GM18870 (cell line): ENCODE measurements at regions not wholly inside any gene's neighbourhood (a gene's known extent, or its start where the extent isn't known, plus 50 kb on each side); places are given as distances from the start of the nearest gene placed in this dataset.
A peak's percentile ranks its signal among the peaks of the same experiment; 100 is the strongest.

Experiments used
- ATAC-seq: cut with Tn5 transposase; IDR thresholded peaks from one replicate; pipeline ENCODE4 v1.9.1; 2021; ENCODE audit warnings: moderate library complexity; ENCODE audit not compliant: unreplicated experiment

DNA sequence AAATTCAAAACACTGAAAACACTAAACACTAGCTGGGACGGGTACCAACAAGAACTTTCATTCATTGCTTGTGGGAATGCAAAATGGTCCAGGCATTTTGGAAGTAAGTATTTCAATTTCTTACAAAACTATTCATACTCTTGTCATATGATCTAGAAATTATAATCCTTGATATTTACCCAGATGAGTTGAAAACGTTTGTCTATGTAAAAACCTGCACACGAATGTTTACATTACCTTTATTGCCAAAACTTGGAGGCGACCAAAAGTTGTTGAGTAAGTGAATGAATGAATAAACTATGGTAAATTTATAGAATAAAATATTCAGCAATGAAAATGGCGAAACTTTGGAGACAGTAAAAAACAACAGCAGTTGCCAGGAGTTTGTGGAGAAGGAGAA lies 222.1 kb upstream of the EDIL3 start:
- no peak for ATAC-seq

- no peak for ATAC-seq
These were observed 220.6 kb upstream of the EDIL3 start for GRCh38 chr5:84605241-84605640.

GRCh38 chr5:84603568-84604185 lies 219.0 kb upstream of the EDIL3 start:
- ATAC-seq: no peak

DNA sequence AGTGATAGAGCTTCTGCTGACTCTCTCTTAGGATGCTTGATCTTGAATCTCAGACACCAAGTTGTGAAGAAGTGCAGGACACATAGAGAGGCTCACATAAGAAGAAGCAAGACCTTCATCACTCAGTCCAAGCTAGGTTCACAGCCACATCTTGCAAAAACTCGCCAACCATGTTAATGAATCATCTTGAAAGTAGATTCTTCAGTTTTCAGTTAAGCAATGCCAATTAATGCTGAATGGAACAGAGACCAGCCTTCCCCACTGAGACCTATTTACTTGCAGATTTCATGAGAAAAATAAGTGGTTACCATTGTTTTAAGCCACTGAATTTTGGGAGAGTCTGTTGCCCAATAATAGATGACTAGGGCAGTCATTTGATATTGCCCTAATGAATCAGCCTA lies 217.7 kb upstream of the EDIL3 start:
- peak; percentile 61 for ATAC-seq

DNA sequence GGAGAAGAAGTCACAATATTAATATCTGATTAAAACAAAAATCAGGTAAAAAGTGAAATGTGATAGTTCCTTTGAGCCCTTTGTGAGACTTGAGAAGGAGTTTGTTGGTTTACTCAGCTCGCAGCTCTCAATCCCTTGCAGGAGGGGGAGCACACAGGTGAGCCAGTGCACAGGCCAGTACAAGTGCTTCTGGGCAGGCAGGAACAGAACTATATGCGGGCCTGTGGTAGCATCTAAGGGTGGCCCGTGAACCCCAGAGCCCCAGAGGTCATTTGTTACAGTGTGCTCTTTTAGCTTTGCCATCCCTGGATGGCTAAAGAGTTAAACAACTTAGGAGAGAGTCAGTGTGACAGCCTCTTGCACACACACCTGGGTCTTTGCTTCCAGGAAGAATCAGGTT lies 215.3 kb upstream of the EDIL3 start:
- ATAC-seq: no peak

- ATAC-seq: no peak
These were observed 213.2 kb upstream of the EDIL3 start for GRCh38 chr5:84597904-84598303.

DNA sequence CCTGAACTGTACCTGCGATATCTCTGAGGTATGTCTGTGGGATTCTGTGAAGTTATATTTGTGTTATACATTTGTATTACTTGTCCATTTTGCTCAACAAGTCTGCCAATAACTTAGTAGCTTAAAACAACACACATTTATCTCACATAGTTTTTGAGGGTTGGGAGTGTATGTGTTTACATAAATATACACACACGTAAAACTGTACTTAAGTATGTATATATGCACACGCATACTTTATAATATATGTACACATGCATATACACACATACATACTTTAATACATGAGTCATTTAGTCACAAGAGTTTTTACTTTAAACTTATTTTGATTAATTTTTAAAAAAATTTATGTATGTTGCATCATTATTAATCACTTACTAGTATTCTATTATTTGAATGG lies 205.9 kb upstream of the EDIL3 start:
- no peak for ATAC-seq

- ATAC-seq: no peak
These were observed 205.2 kb upstream of the EDIL3 start for GRCh38 chr5:84589926-84590325.

DNA sequence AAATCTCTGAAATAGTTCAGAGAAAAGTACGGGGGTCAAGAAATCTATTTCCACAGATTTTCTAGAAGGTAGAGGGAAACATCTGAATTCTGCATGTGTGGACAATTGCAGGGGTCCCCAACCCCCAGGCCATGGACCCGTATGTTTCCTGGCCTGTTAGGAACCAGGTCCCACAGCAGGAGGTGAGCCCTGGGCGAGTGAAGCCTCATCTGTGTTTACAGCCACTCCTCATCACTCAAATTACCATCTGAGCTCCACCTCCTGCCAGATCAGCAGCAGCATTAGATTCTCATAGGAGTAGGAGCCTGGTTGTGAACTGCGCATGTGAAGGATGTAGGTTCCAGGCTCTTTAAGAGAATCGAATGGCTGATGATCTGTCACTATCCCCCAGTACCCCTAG lies 200.5 kb upstream of the EDIL3 start:
- ATAC-seq: no peak

DNA sequence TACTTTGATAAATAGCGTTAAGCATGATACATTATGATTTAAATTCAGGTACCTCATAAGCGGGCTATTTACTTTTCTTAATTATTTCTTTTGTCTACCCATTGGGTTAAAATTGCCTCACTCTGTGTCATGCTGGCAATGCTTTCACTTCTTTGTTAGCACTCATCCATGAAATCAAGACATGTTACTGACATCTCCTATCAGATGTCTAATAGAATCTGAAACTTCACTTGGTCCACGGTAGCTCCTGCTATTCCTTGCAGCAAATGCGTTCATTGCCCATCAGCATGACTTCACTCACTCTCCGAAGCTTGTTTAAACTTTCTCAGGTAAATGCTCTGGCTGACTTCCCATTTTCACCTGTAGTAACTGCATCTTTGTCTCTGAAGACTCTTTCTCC lies 193.5 kb upstream of the EDIL3 start:
- no peak for ATAC-seq

GRCh38 chr5:84573017-84573712 lies 188.5 kb upstream of the EDIL3 start:
- ATAC-seq: no peak

- no peak for ATAC-seq
These were observed 184.6 kb upstream of the EDIL3 start for GRCh38 chr5:84569307-84569706.

- ATAC-seq: no peak
These were observed 183.5 kb upstream of the EDIL3 start for GRCh38 chr5:84568171-84568570.

DNA sequence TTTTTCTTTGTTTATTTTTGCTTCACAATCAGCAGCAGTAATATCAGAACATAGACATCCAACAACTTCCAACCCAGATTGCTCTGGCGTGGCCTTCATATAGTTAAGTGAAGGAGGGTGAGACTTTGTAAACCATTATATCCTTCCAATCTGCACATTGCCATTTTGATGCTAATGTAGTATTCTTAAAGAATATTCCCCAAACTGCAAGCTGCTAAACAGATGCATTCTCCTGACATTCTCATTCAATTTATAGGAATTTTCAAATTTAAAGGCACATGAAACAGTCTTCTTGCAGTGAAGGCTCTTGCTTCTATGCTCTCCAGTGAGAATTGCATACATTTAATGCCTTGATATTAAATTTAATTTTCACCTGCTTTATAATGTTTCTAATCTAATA lies 181.2 kb upstream of the EDIL3 start:
- ATAC-seq: no peak

- ATAC-seq: no peak
These were observed 179.8 kb upstream of the EDIL3 start for GRCh38 chr5:84564321-84565075.

- ATAC-seq: no peak
These were observed 165.5 kb upstream of the EDIL3 start for GRCh38 chr5:84550222-84550621.

- ATAC-seq: no peak
These were observed 164.4 kb upstream of the EDIL3 start for GRCh38 chr5:84549054-84549453.

- ATAC-seq: no peak
These were observed 162.0 kb upstream of the EDIL3 start for GRCh38 chr5:84546686-84547085.

- ATAC-seq: no peak
These were observed 152.1 kb upstream of the EDIL3 start for GRCh38 chr5:84536797-84537196.

DNA sequence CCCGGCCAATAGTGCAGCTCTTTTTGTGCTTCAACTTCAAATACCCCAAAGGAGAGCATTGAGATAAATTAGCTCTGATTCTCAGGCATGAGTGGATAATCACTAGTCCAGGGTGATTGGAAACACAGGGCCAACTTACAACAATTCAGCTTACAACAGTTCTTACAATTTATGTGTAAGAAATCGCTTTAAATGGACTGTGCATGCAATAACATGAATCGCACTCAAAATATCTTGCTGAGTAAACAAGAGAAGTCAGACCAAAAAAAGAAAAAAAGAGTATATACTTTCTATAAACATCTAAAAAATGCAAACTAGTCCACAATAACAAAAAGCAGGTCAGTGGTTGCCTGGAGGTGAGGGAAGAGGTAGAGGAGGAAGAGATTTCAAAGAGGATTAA lies 150.6 kb upstream of the EDIL3 start:
- ATAC-seq: no peak

DNA sequence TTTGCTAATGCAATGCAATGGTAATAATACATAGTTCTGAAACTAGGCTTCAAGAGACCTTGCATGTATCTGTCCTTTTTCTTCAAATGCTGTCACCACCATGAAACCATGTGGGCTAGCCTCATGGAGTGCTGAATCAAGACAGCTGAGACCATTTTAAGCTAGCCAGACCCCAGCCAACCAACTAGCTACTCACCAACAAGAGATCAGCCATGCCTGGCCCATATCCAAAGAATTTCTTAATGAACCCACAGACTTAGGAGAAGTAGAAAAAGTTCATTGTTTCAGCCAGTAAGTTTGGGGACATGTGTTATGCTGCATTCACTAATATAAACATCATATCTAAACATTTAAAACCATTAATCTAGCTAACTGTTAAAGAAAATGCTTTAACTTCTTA lies 139.8 kb upstream of the EDIL3 start:
- no peak for ATAC-seq

DNA sequence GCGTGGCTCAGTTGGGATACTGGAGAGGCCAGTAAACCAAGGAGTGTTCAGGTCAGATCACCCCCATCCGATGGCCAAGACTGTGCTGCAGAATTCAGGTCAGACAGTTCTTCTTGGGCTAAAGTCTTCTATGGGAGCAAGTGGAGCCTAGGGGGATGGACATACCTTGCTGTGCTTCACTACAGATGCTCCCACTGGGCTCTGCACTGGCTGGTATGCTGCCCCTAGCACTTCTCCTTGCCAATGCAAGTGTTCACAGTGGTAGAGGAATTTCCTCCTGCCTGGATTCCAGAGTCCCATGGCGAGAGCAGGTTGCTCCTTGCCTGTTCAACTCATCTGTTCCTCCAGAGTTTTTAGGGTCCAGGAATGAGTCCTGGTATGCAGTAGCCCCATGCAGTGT lies 134.2 kb upstream of the EDIL3 start:
- ATAC-seq: no peak
